ENCODE measurements at regions not wholly inside any gene's neighbourhood (a gene's known extent, or its start where the extent isn't known, plus 50 kb on each side); places are given as distances from the start of the nearest gene placed in this dataset.

DNA sequence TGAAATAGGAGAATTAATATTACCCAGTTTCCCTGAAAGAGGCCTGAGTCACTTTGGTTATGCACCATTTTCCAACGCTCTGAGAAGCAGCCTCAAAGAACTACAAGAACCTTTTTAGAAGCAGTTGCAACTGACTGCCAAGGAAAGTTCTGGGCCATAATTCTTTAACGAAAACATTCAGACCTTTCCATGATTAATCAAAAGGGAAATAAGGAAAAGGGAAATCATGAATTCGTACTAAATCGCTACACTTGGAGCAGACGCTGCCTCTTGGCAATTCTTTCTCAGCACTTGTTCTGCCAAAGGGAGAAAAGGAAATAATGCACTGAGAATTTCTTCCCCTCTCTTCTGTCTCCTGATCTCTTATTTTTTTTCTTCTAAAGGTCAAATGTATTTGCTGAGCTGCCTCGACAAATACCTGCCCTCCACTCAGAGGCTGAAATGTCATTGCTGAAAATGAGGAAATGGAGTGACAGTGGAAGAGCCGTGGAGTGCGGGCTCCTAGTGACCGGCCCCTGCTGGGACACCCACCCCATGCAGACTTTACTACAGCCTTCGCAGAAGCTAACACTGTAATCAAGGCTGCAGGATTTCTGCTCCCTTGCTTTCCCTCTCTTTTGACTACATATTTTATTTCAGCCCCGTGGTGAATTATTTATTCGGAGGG lies 67.9 kb upstream of the GALNT2 start:
- no peak for DNase-seq (ENCODE audit: low read depth in 2 of 2)

DNA sequence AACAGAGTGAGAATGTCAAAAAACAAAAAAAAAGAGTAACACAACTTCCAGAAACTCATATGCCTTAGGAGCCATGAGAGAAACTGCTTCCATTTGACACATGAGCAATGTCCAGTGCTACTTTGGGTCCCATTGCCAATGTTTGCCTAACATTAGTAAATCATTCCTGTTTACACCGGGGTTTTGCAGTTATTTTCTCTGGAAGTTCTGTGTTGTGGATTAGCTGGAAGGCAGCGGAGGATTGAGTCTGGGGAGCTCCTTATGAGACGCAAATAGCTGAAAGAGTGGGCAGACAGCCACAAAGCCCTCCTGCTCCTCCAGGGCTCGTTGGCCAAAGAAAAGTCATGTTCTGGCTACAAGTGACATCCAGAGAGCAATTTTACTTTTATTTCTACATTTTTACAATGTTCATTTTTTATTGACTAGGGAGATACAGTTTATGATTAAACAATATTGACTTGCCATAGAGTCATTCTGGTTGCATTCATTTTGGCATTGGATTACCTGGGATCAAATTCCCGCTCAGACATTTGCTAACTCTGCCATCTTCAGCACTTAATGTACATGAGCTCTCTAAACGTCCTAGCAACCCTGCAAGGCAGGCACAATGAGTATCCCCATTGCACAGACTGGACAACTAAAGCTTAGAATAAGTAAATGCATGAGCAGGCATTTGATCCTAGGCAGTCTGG lies 66.4 kb upstream of the GALNT2 start:
- DNase-seq (ENCODE audit: low read depth in 2 of 2): no peak

DNA sequence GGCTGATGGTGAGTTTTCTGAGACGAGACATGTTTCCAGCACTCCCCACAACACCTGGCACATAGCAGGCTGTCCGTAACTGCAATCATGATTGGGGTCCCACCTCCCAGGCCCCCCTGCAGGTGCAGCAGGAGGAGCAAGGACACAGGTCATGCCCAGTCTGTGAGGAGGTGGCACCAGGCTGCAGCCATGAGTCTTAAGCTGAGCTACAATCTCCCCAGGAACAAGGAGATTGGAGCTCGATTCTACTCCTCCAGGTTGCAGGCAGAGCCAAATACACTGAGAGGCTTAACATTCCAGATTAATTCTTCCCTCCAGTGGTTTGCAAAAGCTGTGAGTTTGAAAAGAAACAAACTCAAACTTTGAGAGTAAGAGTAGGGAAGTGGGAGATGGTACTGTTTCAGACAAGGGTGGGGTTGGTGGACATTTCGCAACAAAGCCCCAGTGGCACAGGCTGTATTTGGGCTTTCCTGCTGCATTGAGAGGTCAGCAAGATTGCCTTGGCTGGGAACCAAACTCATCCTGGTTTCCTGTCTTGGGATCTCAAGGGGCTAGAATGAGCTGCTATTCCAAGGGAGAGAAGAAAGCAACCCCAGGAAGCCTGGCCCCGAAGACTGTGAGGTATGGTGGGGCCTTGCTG lies 64.8 kb upstream of the GALNT2 start:
- no peak for DNase-seq (ENCODE audit: low read depth in 2 of 2)

DNA sequence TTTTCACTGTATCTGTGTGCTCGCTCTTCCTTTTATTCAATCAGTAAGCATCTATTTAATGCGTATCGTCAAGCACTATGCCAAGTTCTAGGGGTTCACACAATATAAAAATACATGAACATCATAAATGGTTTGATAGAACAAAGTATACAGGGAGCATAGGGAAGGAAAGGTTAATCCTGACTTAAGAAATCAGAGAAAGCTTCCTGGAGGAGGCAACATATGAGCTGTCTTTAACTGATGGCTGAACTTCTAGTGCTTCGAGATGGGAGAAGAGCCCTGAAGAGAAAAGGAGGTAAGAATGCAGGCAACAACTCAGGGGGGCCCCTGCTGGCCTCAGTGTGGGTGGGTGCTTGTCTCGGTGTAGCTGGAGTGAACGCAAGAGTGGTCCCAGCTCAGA lies 63.6 kb upstream of the GALNT2 start:
- DNase-seq (ENCODE audit: low read depth in 2 of 2): no peak

DNA sequence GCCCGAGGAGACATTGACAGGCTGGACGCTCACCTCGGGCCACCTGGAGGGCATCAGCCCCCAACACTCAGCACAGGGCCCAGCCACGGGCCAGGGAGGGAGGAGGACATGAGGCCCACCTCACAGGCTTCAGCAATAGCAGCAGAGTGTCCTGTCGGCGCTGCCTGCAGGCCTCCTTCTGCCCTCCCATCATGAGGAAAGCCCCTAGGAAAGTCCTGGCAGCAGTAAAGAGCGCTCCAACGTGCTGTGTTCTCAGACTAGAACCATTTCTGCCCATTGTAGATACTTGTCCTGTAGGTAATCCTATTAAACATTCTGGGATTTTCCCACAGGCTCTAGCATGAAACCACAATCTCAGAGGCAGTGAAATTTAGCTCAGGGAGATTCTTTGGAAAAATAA lies 62.0 kb upstream of the GALNT2 start:
- no peak for DNase-seq (ENCODE audit: low read depth in 2 of 2)

DNA sequence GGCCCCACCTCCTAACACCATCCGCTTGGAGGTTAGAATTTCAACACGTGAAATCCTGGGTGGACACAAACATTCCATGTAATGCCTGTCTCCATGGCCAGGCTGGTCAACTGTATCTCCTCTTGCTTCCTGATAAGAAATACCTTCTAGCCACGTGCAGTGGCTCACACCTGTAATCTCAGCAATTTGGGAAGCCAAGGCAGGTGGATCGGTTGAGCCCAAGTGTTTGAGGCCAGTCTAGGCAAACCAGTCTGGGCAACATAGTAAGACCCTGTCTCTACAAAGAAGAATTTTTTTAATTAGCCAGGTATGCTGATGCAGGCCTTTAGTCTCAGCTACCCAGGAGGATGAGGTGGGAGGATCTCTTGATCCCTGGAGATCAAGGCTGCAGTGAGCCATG lies 58.3 kb upstream of the GALNT2 start:
- DNase-seq (ENCODE audit: low read depth in 2 of 2): no peak

DNA sequence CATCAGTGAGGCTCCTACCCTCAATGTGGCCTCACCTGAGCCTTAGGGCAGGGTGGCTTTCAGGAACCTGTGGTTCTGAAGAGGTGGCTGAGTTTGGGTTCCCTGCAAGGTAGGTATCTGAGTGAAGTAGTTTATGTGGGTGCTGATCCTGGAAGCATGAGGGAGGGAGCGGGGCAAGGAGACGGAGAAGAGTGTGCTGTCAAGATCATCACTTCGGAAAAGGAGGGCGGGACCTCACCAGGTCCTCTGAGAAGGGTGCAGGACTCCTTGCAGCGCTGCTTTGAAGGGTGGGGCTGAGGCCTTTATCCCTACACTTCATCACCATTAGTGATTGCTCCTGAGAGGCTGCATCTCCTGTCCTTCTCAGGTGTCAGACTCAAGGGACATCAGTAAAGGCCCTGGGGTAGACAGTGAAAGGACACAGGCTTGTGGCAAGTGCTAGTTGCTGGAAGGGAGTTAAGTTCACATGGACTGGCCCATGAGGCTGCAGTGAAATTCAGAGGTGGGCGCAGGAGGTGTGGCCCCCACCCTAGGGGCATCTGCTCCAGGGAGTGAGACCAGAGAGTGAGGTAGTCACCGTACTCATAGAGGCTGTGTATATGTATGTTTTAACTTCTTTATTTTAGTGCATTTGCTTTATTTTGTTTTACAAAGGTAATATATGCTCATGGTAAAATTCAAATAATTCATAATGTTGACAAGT lies 57.3 kb upstream of the GALNT2 start:
- DNase-seq (ENCODE audit: low read depth in 2 of 2): no peak

DNA sequence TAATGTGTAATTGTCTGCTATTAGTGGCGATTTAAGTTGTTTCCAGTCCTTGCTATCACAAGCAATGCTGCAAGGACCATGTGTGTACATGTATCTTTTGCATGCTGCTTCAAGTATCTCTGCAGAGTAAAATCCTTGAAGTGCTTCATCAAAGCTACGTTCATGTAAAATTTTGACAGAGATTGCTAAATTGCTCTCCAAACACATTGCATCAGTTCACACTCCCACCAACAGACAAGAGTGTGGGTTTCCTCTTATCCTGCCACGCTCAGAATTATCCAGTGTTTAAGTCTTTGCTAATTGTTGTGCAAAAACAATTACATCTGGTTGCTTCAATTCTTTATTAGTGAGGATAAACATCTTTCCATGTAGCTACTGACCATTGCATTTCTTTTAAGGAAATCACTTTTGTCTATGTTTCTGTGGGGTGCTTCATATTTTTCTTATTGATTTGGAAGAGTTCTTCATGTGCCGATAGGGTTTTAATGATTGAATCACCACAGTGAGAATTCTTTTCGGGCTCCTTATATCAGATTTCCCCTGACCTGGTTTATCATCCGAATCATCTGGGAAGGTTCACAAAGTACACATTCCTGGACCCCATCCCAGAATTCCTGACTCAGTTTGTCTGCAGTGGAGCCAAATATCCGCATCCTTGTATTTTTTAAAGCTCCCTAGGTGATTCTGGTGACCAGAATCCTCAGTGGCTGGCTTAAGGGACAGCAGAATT lies 56.3 kb upstream of the GALNT2 start:
- DNase-seq (ENCODE audit: low read depth in 2 of 2): no peak

DNA sequence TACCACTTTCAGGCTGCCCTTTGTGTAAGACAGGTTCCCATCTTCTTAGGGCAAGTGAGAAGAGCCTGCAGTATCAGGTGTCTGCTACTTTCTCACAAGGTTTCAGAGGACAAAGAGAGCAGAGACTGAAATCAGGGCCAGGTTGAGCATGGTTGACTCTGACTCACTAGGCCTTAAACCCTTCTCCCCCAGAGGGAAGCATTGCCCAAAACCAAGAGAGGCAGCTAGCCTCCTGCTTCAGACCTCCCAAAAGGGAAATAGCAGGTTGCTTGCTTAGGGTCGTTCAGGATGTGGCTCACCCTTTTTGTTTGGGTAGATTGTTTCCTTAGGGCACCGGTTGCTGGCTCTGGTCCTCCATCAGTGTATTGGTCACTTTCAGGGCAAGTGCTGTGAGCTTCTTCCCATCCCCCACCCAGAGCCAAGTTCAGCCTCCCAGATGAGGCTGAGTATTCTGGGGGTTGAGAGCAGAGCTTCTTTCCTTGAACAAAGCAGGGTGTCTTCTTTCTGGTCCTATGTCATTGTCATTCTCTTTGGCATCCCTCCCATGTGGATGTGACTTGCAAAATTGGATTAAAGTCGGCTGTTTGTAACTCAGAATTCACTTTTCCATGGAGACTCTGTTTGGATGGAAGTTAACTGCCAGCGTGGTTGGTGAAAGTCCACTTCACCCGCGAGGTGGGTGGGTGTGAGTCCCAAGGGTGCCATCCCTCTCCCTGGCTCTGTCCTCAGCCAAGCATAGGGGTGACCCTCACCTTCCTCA lies 55.5 kb upstream of the GALNT2 start:
- no peak for DNase-seq (ENCODE audit: low read depth in 2 of 2)

DNA sequence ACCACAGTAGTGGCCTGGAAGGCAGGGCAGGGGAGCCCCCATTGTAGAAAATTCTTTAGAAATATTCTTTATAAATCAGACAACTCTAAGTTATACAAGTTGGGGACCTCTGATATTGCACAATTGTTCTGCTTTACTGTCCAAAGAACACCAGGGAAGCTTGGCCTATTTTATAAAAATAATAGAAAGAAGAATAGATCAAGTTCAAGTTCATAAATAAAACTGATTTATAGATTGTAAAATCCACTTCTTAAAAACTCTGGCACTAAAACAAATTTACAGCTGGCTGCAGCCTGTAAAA lies 55.0 kb upstream of the GALNT2 start:
- no peak for DNase-seq (ENCODE audit: low read depth in 2 of 2)

DNA sequence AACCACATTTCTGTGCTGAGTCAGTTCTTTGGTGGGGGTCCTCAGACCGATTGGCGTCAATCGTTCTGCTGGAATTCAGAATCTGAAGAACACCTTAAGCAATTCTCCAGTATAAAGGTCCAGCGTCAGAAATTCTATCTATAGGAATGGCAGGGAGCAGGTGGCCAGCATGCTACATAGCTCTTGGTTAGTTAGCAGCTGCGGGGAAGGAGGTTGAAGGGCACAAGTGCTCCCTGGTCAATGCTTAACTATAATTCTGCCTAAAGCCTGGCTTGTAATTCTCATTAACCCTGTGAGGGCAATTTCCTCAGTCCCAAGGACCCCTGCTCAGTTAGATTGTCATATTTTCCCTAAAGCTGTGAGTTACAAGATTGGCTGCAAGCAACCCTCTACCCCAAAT lies 54.3 kb upstream of the GALNT2 start:
- DNase-seq (ENCODE audit: low read depth in 2 of 2): no peak

DNA sequence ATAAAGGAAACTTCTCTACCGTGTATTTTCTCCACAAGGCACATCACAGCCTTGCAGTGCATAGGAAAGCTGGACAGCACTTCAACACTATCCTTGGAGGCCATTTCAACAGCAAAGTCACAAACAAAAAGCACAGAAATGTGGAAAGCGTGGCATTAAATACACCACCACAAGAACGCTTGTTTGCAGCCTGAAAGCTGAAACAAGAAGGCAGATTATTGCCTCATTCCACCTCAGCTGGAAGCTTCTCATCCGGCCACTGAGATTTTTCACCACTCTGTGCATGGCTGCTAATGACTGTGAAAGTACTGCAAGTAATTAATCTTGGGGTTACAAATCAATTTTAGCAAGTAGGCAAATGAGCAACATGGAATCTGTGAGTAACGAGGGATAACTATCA lies 50.9 kb upstream of the GALNT2 start:
- no peak for DNase-seq (ENCODE audit: low read depth in 2 of 2)
